ENCODE measurements at regions not wholly inside any gene's neighbourhood (a gene's known extent, or its start where the extent isn't known, plus 50 kb on each side); places are given as distances from the start of the nearest gene placed in this dataset.

DNA sequence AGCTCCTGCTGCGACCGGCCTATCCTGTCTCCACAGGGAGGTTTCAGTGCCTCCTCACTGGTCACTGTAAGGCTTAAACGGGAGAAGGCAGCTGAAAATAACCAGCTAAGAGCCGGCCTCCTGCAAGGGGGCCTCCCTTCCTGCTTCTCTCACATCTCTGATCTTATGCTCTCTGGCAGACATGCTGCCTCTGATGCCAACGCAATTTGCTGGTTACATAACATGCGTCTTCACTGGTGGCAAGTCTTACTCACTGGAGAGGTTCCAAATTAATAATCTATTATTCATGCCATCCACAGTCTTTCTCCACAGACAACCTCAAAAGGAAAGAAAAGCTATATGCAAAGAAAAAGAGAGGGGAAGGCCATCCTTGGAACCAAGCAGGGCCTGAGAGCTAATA, 91.8 kb upstream of the LRFN2 start:
- Histone ChIP-seq H3K27me3 (ENCODE audit: control insufficient read depth, insufficient read depth, low read length) (no peaks in the 10 kb centered on the region), H3K27ac (ENCODE audit: insufficient read depth, low read length, poor library complexity, severe bottlenecking) (no peak overlapping the region), H3K36me3 (ENCODE audit: control insufficient read depth, insufficient read depth, low read length) (no peaks in the 10 kb centered on the region), H3K9me3 (ENCODE audit: control insufficient read depth in 2 of 2, low read length in 2 of 2) (no peaks in the 10 kb centered on the region), H3K4me3 (ENCODE audit: low read depth, low read length) (no peak overlapping the region), H3K4me1 (ENCODE audit: control insufficient read depth, insufficient read depth, low read length, poor library complexity, severe bottlenecking) (no peaks in the 10 kb centered on the region)
- no peaks in the 10 kb centered on the region for H3K36me3 Mint-ChIP-seq
- ATAC-seq (ENCODE audit: low read depth in 2 of 2) (no peak), DNase-seq (no peak)
- no peak overlapping the region for H3K27ac Mint-ChIP-seq
- no peak overlapping the region for H3K4me3 Mint-ChIP-seq
- H3K9me3 Mint-ChIP-seq: peaks cover 0 to 5% (median 0%) of the 10 kb centered on the region in 7 donors
- H3K4me1 Mint-ChIP-seq: no peaks in the 10 kb centered on the region
- H3K27me3 Mint-ChIP-seq: no peaks in the 10 kb centered on the region

GRCh38 chr6:40674170-40674569, 87.0 kb upstream of the LRFN2 start:
- Histone ChIP-seq H3K4me3 (ENCODE audit: low read depth, low read length) (no peak overlapping the region), H3K27me3 (ENCODE audit: control insufficient read depth, insufficient read depth, low read length) (no peaks in the 10 kb centered on the region), H3K27ac (ENCODE audit: insufficient read depth, low read length, poor library complexity, severe bottlenecking) (no peak overlapping the region), H3K9me3 (ENCODE audit: control insufficient read depth in 2 of 2, low read length in 2 of 2) (no peaks in the 10 kb centered on the region), H3K36me3 (ENCODE audit: control insufficient read depth, insufficient read depth, low read length) (no peaks in the 10 kb centered on the region), H3K4me1 (ENCODE audit: control insufficient read depth, insufficient read depth, low read length, poor library complexity, severe bottlenecking) (no peaks in the 10 kb centered on the region)
- Mint-ChIP-seq H3K27me3 (no peaks in the 10 kb centered on the region), H3K4me1 (no peaks in the 10 kb centered on the region), H3K27ac (no peak overlapping the region), H3K4me3 (no peak overlapping the region), H3K36me3 (no peaks in the 10 kb centered on the region), H3K9me3 (peaks cover 0 to 4% (median 0%) of the 10 kb centered on the region in 7 donors)
- ATAC-seq (ENCODE audit: low read depth in 2 of 2) (no peak), DNase-seq (no peak)

DNA sequence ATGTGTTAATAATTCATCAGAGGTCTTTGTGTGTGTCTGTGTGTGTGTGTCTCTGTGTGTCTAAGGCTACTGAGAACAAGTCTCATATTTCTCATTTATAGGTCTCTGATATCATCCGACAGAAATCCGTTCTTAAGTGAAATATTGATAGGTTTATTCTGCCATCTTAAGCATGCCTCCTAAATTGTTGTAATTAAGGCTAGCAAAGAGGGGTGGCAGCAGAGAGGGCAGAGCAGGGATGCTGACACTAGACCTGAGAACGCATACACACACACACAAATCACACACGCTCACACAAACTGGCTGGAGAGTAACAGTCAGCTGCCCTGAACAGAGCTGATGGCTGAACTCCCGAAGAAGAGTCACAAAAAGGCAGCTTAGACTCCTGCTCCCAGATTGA, 84.9 kb upstream of the LRFN2 start:
- no peak for DNase-seq
- H3K9me3 ChIP-seq (ENCODE audit: control insufficient read depth in 2 of 2, low read length in 2 of 2): no peaks in the 10 kb centered on the region
- no peaks in the 10 kb centered on the region for H3K36me3 Mint-ChIP-seq

DNA sequence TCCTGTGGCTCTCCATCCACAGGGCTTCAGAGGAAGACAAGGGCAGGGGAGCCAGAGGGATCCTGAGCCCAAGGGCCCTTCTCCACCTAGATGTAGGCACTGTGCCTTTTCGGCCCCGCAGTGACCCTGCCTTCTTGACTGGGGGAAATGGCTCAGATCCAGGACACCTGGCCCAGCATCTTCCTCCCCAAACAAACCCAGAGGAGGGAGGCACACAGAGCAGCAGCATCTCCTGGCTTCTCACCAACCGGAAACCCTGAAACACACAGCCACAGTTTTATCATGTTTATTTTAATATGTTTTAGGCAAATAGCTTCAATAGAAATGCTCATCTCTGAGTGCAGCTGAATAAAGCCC, 84.5 kb upstream of the LRFN2 start:
- H3K9me3 ChIP-seq (ENCODE audit: control insufficient read depth in 2 of 2, low read length in 2 of 2): no peaks in the 10 kb centered on the region
- H3K4me3 ChIP-seq (ENCODE audit: low read depth, low read length): no peak overlapping the region
- Mint-ChIP-seq H3K36me3 (no peaks in the 10 kb centered on the region), H3K9me3 (peaks cover 0 to 10% (median 0%) of the 10 kb centered on the region in 7 donors), H3K4me3 (no peak overlapping the region), H3K4me1 (no peaks in the 10 kb centered on the region), H3K27me3 (no peaks in the 10 kb centered on the region), H3K27ac (no peak overlapping the region)
- no peak for DNase-seq
- no peak overlapping the region for H3K27ac ChIP-seq (ENCODE audit: insufficient read depth, low read length, poor library complexity, severe bottlenecking)
- no peaks in the 10 kb centered on the region for H3K27me3 ChIP-seq (ENCODE audit: control insufficient read depth, insufficient read depth, low read length)
- no peaks in the 10 kb centered on the region for H3K4me1 ChIP-seq (ENCODE audit: control insufficient read depth, insufficient read depth, low read length, poor library complexity, severe bottlenecking)
- no peak for ATAC-seq (ENCODE audit: low read depth in 2 of 2)
- no peaks in the 10 kb centered on the region for H3K36me3 ChIP-seq (ENCODE audit: control insufficient read depth, insufficient read depth, low read length)

More for the DNA sequence above, 84.9 kb upstream of the LRFN2 start:
- H3K4me1 ChIP-seq (ENCODE audit: control insufficient read depth, insufficient read depth, low read length, poor library complexity, severe bottlenecking): no peaks in the 10 kb centered on the region
- H3K27me3 ChIP-seq (ENCODE audit: control insufficient read depth, insufficient read depth, low read length): no peaks in the 10 kb centered on the region
- H3K36me3 ChIP-seq (ENCODE audit: control insufficient read depth, insufficient read depth, low read length): no peaks in the 10 kb centered on the region
- no peak for ATAC-seq (ENCODE audit: low read depth in 2 of 2)
- H3K27ac ChIP-seq (ENCODE audit: insufficient read depth, low read length, poor library complexity, severe bottlenecking): no peak overlapping the region
- H3K4me3 ChIP-seq (ENCODE audit: low read depth, low read length): no peak overlapping the region
- Mint-ChIP-seq H3K27me3 (no peaks in the 10 kb centered on the region), H3K9me3 (peaks cover 0 to 7% (median 0%) of the 10 kb centered on the region in 7 donors), H3K4me1 (no peaks in the 10 kb centered on the region), H3K4me3 (no peak overlapping the region), H3K27ac (no peak overlapping the region)

DNA sequence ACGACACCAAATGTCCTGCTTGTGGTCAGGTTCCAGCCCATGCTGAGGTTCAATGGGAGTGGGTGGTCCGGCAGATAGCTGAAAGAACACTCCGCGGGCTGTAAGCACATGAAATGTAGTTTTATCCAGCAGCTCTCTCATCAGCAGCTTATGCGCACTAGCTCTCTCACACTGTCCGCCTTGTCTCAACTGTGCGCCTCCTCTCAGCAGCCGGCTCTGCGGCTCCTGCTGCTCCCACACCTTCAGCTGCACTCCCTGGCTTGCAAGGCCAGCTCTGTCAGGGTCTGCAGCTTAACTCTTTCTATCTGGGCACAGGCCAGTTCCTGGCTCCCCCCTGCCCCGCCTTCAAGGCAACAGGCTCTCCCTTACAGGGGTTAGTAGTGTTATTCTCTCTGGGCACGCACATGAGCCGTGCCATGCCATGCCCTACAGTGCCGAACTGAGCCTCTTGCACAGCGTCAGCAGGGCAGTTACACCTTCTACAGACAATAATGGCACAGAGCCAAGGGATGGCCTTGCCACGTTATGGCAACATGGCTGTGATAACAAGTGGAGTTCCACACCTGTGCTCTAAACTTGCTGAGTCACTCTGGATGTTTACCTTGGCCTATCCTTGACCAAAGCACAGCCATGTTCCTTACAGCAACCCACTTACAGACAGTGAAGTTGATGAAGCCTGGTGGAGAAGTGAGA, 84.0 kb upstream of the LRFN2 start:
- DNase-seq (no peak), ATAC-seq (ENCODE audit: low read depth in 2 of 2) (no peak)
- H3K27ac Mint-ChIP-seq: no peak overlapping the region
- no peaks in the 10 kb centered on the region for H3K36me3 Mint-ChIP-seq
- Histone ChIP-seq H3K27ac (ENCODE audit: insufficient read depth, low read length, poor library complexity, severe bottlenecking) (no peak overlapping the region), H3K9me3 (ENCODE audit: control insufficient read depth in 2 of 2, low read length in 2 of 2) (peaks cover 0 to 2% of the 10 kb centered on the region in 2 experiments), H3K36me3 (ENCODE audit: control insufficient read depth, insufficient read depth, low read length) (no peaks in the 10 kb centered on the region), H3K4me1 (ENCODE audit: control insufficient read depth, insufficient read depth, low read length, poor library complexity, severe bottlenecking) (no peaks in the 10 kb centered on the region), H3K27me3 (ENCODE audit: control insufficient read depth, insufficient read depth, low read length) (no peaks in the 10 kb centered on the region), H3K4me3 (ENCODE audit: low read depth, low read length) (no peak overlapping the region)
- no peak overlapping the region for H3K4me3 Mint-ChIP-seq
- H3K27me3 Mint-ChIP-seq: no peaks in the 10 kb centered on the region
- peaks cover 0 to 10% (median 0%) of the 10 kb centered on the region in 7 donors for H3K9me3 Mint-ChIP-seq
- H3K4me1 Mint-ChIP-seq: no peaks in the 10 kb centered on the region

GRCh38 chr6:40669343-40669742, 82.2 kb upstream of the LRFN2 start:
- H3K27me3 Mint-ChIP-seq: no peaks in the 10 kb centered on the region
- ATAC-seq (ENCODE audit: low read depth in 2 of 2): no peak
- H3K27me3 ChIP-seq (ENCODE audit: control insufficient read depth, insufficient read depth, low read length): no peaks in the 10 kb centered on the region
- no peaks in the 10 kb centered on the region for H3K36me3 Mint-ChIP-seq
- no peak overlapping the region for H3K27ac Mint-ChIP-seq
- H3K27ac ChIP-seq (ENCODE audit: insufficient read depth, low read length, poor library complexity, severe bottlenecking): no peak overlapping the region
- H3K4me3 Mint-ChIP-seq: no peak overlapping the region
- no peaks in the 10 kb centered on the region for H3K4me1 Mint-ChIP-seq
- H3K36me3 ChIP-seq (ENCODE audit: control insufficient read depth, insufficient read depth, low read length): no peaks in the 10 kb centered on the region
- H3K4me3 ChIP-seq (ENCODE audit: low read depth, low read length): no peak overlapping the region
- no peak for DNase-seq
- no peaks in the 10 kb centered on the region for H3K4me1 ChIP-seq (ENCODE audit: control insufficient read depth, insufficient read depth, low read length, poor library complexity, severe bottlenecking)
- H3K9me3 ChIP-seq (ENCODE audit: control insufficient read depth in 2 of 2, low read length in 2 of 2): peaks cover 10 to 16% of the 10 kb centered on the region in 2 experiments
- H3K9me3 Mint-ChIP-seq: peaks cover 0 to 22% (median 4%) of the 10 kb centered on the region in 7 donors

GRCh38 chr6:40668203-40668602, 81.0 kb upstream of the LRFN2 start:
- Mint-ChIP-seq H3K4me3 (no peak overlapping the region), H3K4me1 (no peaks in the 10 kb centered on the region), H3K27me3 (no peaks in the 10 kb centered on the region), H3K36me3 (no peaks in the 10 kb centered on the region), H3K9me3 (peaks cover 0 to 30% (median 11%) of the 10 kb centered on the region in 7 donors), H3K27ac (no peak overlapping the region)
- Histone ChIP-seq H3K4me3 (ENCODE audit: low read depth, low read length) (no peak overlapping the region), H3K27ac (ENCODE audit: insufficient read depth, low read length, poor library complexity, severe bottlenecking) (no peak overlapping the region), H3K4me1 (ENCODE audit: control insufficient read depth, insufficient read depth, low read length, poor library complexity, severe bottlenecking) (no peaks in the 10 kb centered on the region), H3K36me3 (ENCODE audit: control insufficient read depth, insufficient read depth, low read length) (no peaks in the 10 kb centered on the region), H3K27me3 (ENCODE audit: control insufficient read depth, insufficient read depth, low read length) (no peaks in the 10 kb centered on the region), H3K9me3 (ENCODE audit: control insufficient read depth in 2 of 2, low read length in 2 of 2) (peaks cover 16 to 27% of the 10 kb centered on the region in 2 experiments)
- ATAC-seq (ENCODE audit: low read depth in 2 of 2) (no peak), DNase-seq (no peak)

GRCh38 chr6:40666530-40666929, 79.4 kb upstream of the LRFN2 start:
- H3K27ac ChIP-seq (ENCODE audit: insufficient read depth, low read length, poor library complexity, severe bottlenecking): no peak overlapping the region
- no peaks in the 10 kb centered on the region for H3K4me1 ChIP-seq (ENCODE audit: control insufficient read depth, insufficient read depth, low read length, poor library complexity, severe bottlenecking)
- Mint-ChIP-seq H3K4me3 (no peak overlapping the region), H3K36me3 (no peaks in the 10 kb centered on the region), H3K27ac (no peak overlapping the region), H3K27me3 (no peaks in the 10 kb centered on the region), H3K4me1 (no peaks in the 10 kb centered on the region), H3K9me3 (peaks cover 0 to 30% (median 12%) of the 10 kb centered on the region in 7 donors)
- DNase-seq (no peak), ATAC-seq (ENCODE audit: low read depth in 2 of 2) (no peak)
- peaks cover 16 to 28% of the 10 kb centered on the region in 2 experiments for H3K9me3 ChIP-seq (ENCODE audit: control insufficient read depth in 2 of 2, low read length in 2 of 2)
- no peaks in the 10 kb centered on the region for H3K27me3 ChIP-seq (ENCODE audit: control insufficient read depth, insufficient read depth, low read length)
- H3K36me3 ChIP-seq (ENCODE audit: control insufficient read depth, insufficient read depth, low read length): no peaks in the 10 kb centered on the region
- H3K4me3 ChIP-seq (ENCODE audit: low read depth, low read length): no peak overlapping the region
